ENCODE measurements at regions not wholly inside any gene's neighbourhood (a gene's known extent, or its start where the extent isn't known, plus 50 kb on each side); places are given as distances from the start of the nearest gene placed in this dataset.

DNA sequence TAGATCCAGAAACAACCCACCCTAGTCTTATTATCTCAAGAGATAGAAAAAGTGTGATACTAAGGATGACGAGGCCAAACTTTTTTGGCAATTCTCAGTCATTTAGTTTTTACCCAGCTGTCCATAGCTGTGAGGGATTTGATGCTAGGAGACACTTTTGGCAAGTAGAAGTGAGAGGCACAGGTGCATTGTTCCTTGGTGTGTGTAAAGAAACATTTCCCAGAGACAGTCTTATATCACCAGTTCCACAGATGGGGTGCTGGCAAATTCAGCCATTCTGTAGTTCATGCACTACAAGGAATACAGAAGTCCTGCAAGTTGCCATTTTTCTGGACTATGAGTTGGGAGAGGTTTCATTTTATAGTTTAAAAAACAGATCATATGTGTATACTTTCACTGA lies 403.3 kb upstream of the GHITM start:
- Histone ChIP-seq H3K9me2 (replicated peaks; ENCODE audit: low read length) (no peaks in the 10 kb centered on the region), H3K36me3 (ENCODE audit: low read depth, low read length) (no peaks in the 10 kb centered on the region), H3K9ac (ENCODE audit: low read length) (no peak overlapping the region), H3K79me2 (ENCODE audit: low read length) (no peaks in the 10 kb centered on the region), H3K4me2 (ENCODE audit: low read length) (no peak overlapping the region), H4K20me1 (ENCODE audit: low read length) (no peaks in the 10 kb centered on the region), H3K27ac (ENCODE audit: low read length) (no peak overlapping the region), H3F3A (ENCODE audit: low read length, unreplicated experiment) (no peaks in the 10 kb centered on the region), H3K9me3 (ENCODE audit: low read length) (no peaks in the 10 kb centered on the region), H3K4me1 (ENCODE audit: insufficient read depth, low read length) (no peaks in the 10 kb centered on the region), H3K4me3 (ENCODE audit: low read length) (no peak overlapping the region), H2AFZ (ENCODE audit: low read length) (no peak overlapping the region), H3K27me3 (ENCODE audit: low read length) (no peaks in the 10 kb centered on the region)
- DNase-seq (no peak), ATAC-seq (no peak)
- TF ChIP-seq EZH2phosphoT487 (IDR thresholded peaks at IDR 0.05; ENCODE audit: borderline replicate concordance, low read length) = no peak
- TF ChIP-seq, protein P1, sequence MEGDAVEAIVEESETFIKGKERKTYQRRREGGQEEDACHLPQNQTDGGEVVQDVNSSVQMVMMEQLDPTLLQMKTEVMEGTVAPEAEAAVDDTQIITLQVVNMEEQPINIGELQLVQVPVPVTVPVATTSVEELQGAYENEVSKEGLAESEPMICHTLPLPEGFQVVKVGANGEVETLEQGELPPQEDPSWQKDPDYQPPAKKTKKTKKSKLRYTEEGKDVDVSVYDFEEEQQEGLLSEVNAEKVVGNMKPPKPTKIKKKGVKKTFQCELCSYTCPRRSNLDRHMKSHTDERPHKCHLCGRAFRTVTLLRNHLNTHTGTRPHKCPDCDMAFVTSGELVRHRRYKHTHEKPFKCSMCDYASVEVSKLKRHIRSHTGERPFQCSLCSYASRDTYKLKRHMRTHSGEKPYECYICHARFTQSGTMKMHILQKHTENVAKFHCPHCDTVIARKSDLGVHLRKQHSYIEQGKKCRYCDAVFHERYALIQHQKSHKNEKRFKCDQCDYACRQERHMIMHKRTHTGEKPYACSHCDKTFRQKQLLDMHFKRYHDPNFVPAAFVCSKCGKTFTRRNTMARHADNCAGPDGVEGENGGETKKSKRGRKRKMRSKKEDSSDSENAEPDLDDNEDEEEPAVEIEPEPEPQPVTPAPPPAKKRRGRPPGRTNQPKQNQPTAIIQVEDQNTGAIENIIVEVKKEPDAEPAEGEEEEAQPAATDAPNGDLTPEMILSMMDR (conservative IDR thresholded peaks at IDR 0.05; ENCODE audit: low read depth, low read length) = no peak
- no peak for TF ChIP-seq EZH2 (IDR thresholded peaks at IDR 0.05; ENCODE audit: low read length, unreplicated experiment)
- BruUV-seq (replicated peaks) = no TSS peak
- ChIA-PET POLR2A (ENCODE audit: unreplicated experiment) (no interaction called here), CTCF (no interaction called here)
- intact Hi-C loops (cut with micrococcal nuclease) = no loop called here

DNA sequence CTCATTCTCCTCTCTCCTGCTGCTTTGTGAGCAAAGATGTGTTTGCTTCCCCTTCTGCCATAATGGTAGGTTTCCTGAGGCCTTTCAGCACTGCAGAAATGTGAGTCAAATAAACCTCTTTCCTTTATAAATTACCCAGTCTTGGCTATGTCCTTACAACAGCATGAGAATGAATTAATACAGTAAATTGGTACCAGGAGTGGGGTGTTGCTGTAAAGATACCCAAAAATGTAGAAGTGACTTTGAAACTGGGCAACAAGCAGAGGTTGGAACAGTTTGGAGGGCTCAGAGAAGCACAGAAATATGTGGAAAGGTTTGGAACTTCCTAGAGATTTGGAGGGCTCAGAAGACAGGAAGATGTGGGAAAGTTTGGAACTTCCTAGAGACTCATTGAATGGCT lies 388.7 kb upstream of the GHITM start:
- intact Hi-C loops (cut with micrococcal nuclease) = no loop called here
- TF ChIP-seq EZH2phosphoT487 (IDR thresholded peaks at IDR 0.05; ENCODE audit: borderline replicate concordance, low read length) = no peak
- TF ChIP-seq EZH2 (IDR thresholded peaks at IDR 0.05; ENCODE audit: low read length, unreplicated experiment) = no peak
- TF ChIP-seq, protein P1 (conservative IDR thresholded peaks at IDR 0.05; ENCODE audit: low read depth, low read length) = no peak

DNA sequence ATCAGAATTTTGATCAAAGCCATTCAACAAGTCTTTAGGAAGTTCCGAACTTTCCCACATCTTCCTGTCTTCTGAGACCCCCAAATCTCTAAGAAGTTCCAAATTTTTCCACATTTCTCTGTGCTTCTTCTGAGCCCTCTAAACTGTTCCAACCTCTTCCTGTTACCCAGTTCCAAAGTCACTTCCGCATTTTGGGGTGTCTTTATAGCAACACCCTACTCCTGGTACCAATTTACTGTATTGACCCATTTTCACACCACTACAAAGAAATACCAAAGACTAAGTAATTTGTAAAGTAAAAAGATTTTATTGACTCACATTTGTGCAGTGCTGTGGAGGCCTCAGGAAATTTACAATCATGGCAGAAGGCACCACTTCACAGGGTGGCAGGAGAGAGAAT lies 385.8 kb upstream of the GHITM start:
- intact Hi-C loops (cut with micrococcal nuclease) = no loop called here
- Histone ChIP-seq H3K4me2 (ENCODE audit: low read length) (no peak overlapping the region), H3K9me2 (replicated peaks; ENCODE audit: low read length) (no peaks in the 10 kb centered on the region), H3K4me3 (ENCODE audit: low read length) (no peak overlapping the region), H3K36me3 (ENCODE audit: low read depth, low read length) (no peaks in the 10 kb centered on the region), H3K79me2 (ENCODE audit: low read length) (no peaks in the 10 kb centered on the region), H4K20me1 (ENCODE audit: low read length) (no peaks in the 10 kb centered on the region), H3K4me1 (ENCODE audit: insufficient read depth, low read length) (no peaks in the 10 kb centered on the region), H3K27me3 (ENCODE audit: low read length) (no peaks in the 10 kb centered on the region), H3K9me3 (ENCODE audit: low read length) (no peaks in the 10 kb centered on the region), H3K27ac (ENCODE audit: low read length) (no peak overlapping the region), H3F3A (ENCODE audit: low read length, unreplicated experiment) (no peaks in the 10 kb centered on the region), H3K9ac (ENCODE audit: low read length) (no peak overlapping the region), H2AFZ (ENCODE audit: low read length) (no peak overlapping the region)
- ATAC-seq = no peak
- ChIA-PET CTCF (no interaction called here), POLR2A (ENCODE audit: unreplicated experiment) (no interaction called here)
- DNase-seq = no peak
- no TSS peak for BruUV-seq (replicated peaks)
- TF ChIP-seq EZH2phosphoT487 (IDR thresholded peaks at IDR 0.05; ENCODE audit: borderline replicate concordance, low read length) (no peak), EZH2 (IDR thresholded peaks at IDR 0.05; ENCODE audit: low read length, unreplicated experiment) (no peak)
- TF ChIP-seq, protein P1 (conservative IDR thresholded peaks at IDR 0.05; ENCODE audit: low read depth, low read length) = no peak

More for the DNA sequence above, 388.7 kb upstream of the GHITM start:
- Histone ChIP-seq H3K4me1 (ENCODE audit: insufficient read depth, low read length) (no peaks in the 10 kb centered on the region), H2AFZ (ENCODE audit: low read length) (no peak overlapping the region), H3F3A (ENCODE audit: low read length, unreplicated experiment) (no peaks in the 10 kb centered on the region), H4K20me1 (ENCODE audit: low read length) (no peaks in the 10 kb centered on the region), H3K27ac (ENCODE audit: low read length) (no peak overlapping the region), H3K4me3 (ENCODE audit: low read length) (no peak overlapping the region), H3K79me2 (ENCODE audit: low read length) (no peaks in the 10 kb centered on the region), H3K9ac (ENCODE audit: low read length) (no peak overlapping the region), H3K27me3 (ENCODE audit: low read length) (no peaks in the 10 kb centered on the region), H3K9me2 (replicated peaks; ENCODE audit: low read length) (no peaks in the 10 kb centered on the region), H3K36me3 (ENCODE audit: low read depth, low read length) (no peaks in the 10 kb centered on the region), H3K4me2 (ENCODE audit: low read length) (no peak overlapping the region), H3K9me3 (ENCODE audit: low read length) (no peaks in the 10 kb centered on the region)
- POLR2A ChIA-PET (ENCODE audit: unreplicated experiment) = no interaction called here
- BruUV-seq (replicated peaks) = no TSS peak
- ATAC-seq (no peak), DNase-seq (no peak)
- CTCF ChIA-PET = no interaction called here

All from PC-3 (cell line).